NB4 (cell line): ENCODE measurements at regions not wholly inside any gene's neighbourhood (a gene's known extent, or its start where the extent isn't known, plus 50 kb on each side); places are given as distances from the start of the nearest gene placed in this dataset.

Experiments used
- MYC ChIP-seq: IDR thresholded peaks from 2 replicates; pipeline ENCODE4 v1.6.1; 2011; ENCODE audit warnings: low read depth, low read length
- POLR2A ChIP-seq: IDR thresholded peaks from 2 replicates; pipeline ENCODE4 v1.6.1; 2011; ENCODE audit warnings: mild to moderate bottlenecking; ENCODE audit not compliant: insufficient read length; ENCODE audit errors: extremely low read depth
- TF ChIP-seq, protein P1 (sequence below): IDR thresholded peaks from one replicate; pipeline ENCODE4 v1.5.1; 2012; ENCODE audit warnings: low read depth, low read length

DNA sequence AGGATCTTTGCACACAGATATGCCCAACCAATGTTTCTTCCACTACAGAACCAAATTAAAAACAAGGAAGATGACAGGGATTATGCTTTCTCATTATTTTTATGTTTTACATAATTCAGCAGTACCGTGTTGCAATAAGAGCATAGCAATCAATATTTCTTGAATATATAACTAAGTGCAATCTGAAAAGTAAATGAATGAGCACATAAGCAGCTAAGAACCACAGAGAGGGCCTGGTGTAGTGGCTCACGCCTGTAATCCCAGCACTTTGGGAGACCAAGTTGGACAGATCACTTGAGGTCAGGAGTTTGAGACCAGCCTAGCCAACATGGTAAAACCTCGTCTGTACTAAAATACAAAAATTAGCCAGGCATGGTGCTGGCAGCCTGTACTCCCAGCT, 423.7 kb downstream of the MRPL39 start:
- TF ChIP-seq POLR2A (no peak), MYC (no peak)
- TF ChIP-seq, protein P1, sequence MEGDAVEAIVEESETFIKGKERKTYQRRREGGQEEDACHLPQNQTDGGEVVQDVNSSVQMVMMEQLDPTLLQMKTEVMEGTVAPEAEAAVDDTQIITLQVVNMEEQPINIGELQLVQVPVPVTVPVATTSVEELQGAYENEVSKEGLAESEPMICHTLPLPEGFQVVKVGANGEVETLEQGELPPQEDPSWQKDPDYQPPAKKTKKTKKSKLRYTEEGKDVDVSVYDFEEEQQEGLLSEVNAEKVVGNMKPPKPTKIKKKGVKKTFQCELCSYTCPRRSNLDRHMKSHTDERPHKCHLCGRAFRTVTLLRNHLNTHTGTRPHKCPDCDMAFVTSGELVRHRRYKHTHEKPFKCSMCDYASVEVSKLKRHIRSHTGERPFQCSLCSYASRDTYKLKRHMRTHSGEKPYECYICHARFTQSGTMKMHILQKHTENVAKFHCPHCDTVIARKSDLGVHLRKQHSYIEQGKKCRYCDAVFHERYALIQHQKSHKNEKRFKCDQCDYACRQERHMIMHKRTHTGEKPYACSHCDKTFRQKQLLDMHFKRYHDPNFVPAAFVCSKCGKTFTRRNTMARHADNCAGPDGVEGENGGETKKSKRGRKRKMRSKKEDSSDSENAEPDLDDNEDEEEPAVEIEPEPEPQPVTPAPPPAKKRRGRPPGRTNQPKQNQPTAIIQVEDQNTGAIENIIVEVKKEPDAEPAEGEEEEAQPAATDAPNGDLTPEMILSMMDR = no peak
